OCI-LY7 (cell line): ENCODE measurements at regions not wholly inside any gene's neighbourhood (a gene's known extent, or its start where the extent isn't known, plus 50 kb on each side); places are given as distances from the start of the nearest gene placed in this dataset.

ENCODE experiments used
- EZH2phosphoT487 ChIP-seq: fragments of 200-600 bp; sonication (generic); IDR thresholded peaks from 2 replicates; pipeline ENCODE4 v1.6.1; 2018; ENCODE audit warnings: low read depth, borderline replicate concordance, mild to moderate bottlenecking, mixed run types, antibody characterized with exemption, low read length, moderate library complexity, mixed read lengths
- TF ChIP-seq, protein P1 (sequence below): fragments of 200-600 bp; sonication (generic); conservative IDR thresholded peaks from 2 replicates; pipeline ENCODE4 v1.5.1; 2014; ENCODE audit warnings: mild to moderate bottlenecking, antibody characterized with exemption, low read length, moderate library complexity, mixed read lengths

DNA sequence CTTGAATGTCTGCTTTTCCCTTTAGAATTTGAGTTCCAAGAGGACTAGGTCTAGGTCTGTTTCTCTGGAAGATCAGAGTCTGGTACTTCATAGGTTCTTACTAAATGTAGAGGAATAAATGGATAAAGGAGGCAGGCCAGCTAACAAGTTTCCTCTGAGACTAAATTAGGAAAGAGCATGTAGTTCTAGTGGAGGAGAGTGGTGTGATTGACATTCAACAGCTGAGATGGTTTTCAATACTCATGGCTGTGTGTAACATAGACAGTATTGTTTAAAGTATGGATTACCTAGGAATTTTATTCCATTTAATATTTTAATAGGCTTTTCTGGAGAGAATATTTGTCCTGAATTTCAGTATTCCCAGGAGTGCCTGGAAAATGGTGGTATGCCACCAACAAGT is 364.7 kb downstream of the METTL15 start:
- TF ChIP-seq, protein P1, sequence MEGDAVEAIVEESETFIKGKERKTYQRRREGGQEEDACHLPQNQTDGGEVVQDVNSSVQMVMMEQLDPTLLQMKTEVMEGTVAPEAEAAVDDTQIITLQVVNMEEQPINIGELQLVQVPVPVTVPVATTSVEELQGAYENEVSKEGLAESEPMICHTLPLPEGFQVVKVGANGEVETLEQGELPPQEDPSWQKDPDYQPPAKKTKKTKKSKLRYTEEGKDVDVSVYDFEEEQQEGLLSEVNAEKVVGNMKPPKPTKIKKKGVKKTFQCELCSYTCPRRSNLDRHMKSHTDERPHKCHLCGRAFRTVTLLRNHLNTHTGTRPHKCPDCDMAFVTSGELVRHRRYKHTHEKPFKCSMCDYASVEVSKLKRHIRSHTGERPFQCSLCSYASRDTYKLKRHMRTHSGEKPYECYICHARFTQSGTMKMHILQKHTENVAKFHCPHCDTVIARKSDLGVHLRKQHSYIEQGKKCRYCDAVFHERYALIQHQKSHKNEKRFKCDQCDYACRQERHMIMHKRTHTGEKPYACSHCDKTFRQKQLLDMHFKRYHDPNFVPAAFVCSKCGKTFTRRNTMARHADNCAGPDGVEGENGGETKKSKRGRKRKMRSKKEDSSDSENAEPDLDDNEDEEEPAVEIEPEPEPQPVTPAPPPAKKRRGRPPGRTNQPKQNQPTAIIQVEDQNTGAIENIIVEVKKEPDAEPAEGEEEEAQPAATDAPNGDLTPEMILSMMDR: no peak
- no peak for TF ChIP-seq EZH2phosphoT487
